Mucosa of descending colon (tissue), 3 donors: ENCODE measurements at regions not wholly inside any gene's neighbourhood (a gene's known extent, or its start where the extent isn't known, plus 50 kb on each side); places are given as distances from the start of the nearest gene placed in this dataset.

Experiments used
- ATAC-seq: fragments of 200-7000 bp; cut with Tn5 transposase; one replicate; pipeline ENCODE4 v1.9.1; 2020; ENCODE audit warnings: mild to moderate bottlenecking, moderate library complexity
- DNase-seq, 3 donors: peaks; one replicate each; pipeline ENCODE4 v3.0.0-alpha.2; 2020
- H3K36me3 ChIP-seq: fragments of 200-600 bp; one replicate; pipeline ENCODE4 v1.8.0; 2021; ENCODE audit warnings: low read depth, mild to moderate bottlenecking
- H3K4me1 ChIP-seq: fragments of 200-600 bp; one replicate; pipeline ENCODE4 v1.8.0; 2021; ENCODE audit warnings: low read depth, mild to moderate bottlenecking
- H3K4me3 ChIP-seq: fragments of 200-600 bp; one replicate; pipeline ENCODE4 v1.8.0; 2021; ENCODE audit warnings: mild to moderate bottlenecking
- H3K9me3 ChIP-seq: fragments of 200-600 bp; one replicate; pipeline ENCODE4 v1.8.0; 2021; ENCODE audit warnings: mild to moderate bottlenecking
- intact Hi-C, 2 donors: fragments of 100-400 bp; cut with DNase I in 1 of 2; cut with micrococcal nuclease in 1 of 2; formaldehyde crosslinking; loops; one replicate each; pipeline versions ENCODE4 v1.11.0 to v1.11.1; 2022; cut with DNase I, micrococcal nuclease
- TF ChIP-seq, protein P1 (sequence below): fragments of 200-600 bp; IDR thresholded peaks from one replicate; pipeline ENCODE4 v1.8.0; 2022; ENCODE audit warnings: antibody characterized with exemption, mild to moderate bottlenecking
- donor health status: DM: no; HTN: no; CAD: no; lungs with moderate emphysema.
- donor health status: DM: no; HTN: no; CAD: no.
- donor health status: DM: no; HTN: yes; CAD: no.

DNA sequence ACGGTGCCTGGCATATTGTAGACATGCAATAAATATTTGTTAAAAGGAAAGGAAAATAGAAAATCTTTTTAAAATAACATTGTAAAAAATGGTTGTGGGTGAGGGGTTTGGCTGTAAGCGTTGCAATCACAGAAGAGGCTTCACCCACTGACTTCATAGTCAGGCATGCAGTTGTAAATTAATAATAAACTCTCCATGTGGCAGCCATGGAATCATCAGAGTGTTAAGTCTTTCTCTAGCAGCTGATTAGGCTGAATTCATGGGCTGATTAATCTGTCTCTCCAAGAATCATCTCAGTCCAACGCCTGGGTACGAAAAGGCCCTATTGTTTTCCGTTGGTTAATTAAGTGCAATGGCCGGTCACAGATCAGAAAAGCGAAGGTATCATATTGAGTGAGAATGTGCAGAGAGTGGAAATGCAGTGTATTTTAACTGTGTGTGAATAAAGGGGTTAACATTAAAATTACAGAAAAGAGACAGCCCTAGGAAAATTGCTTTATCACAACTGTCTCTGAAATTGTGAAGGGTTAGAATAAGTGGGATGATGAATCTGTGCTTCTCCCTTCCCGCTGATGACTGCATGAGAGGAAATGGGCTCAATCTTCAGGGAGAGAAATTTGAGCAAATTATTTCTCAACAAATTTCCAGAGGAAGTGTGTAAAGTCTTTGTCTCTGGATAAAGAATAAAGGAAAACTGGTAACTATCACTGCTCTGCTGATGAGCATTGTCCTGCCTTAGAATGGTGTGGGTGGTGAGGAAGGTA, 269.0 kb downstream of the FAM76B start:
- H3K4me3 ChIP-seq = no peak overlapping the region
- intact Hi-C loops = no loop called here
- H3K4me1 ChIP-seq = no peaks in the 10 kb centered on the region
- H3K9me3 ChIP-seq = no peaks in the 10 kb centered on the region
- ATAC-seq (no peak), DNase-seq (no peak)
- TF ChIP-seq, protein P1, sequence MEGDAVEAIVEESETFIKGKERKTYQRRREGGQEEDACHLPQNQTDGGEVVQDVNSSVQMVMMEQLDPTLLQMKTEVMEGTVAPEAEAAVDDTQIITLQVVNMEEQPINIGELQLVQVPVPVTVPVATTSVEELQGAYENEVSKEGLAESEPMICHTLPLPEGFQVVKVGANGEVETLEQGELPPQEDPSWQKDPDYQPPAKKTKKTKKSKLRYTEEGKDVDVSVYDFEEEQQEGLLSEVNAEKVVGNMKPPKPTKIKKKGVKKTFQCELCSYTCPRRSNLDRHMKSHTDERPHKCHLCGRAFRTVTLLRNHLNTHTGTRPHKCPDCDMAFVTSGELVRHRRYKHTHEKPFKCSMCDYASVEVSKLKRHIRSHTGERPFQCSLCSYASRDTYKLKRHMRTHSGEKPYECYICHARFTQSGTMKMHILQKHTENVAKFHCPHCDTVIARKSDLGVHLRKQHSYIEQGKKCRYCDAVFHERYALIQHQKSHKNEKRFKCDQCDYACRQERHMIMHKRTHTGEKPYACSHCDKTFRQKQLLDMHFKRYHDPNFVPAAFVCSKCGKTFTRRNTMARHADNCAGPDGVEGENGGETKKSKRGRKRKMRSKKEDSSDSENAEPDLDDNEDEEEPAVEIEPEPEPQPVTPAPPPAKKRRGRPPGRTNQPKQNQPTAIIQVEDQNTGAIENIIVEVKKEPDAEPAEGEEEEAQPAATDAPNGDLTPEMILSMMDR = no peak
- no peaks in the 10 kb centered on the region for H3K36me3 ChIP-seq

DNA sequence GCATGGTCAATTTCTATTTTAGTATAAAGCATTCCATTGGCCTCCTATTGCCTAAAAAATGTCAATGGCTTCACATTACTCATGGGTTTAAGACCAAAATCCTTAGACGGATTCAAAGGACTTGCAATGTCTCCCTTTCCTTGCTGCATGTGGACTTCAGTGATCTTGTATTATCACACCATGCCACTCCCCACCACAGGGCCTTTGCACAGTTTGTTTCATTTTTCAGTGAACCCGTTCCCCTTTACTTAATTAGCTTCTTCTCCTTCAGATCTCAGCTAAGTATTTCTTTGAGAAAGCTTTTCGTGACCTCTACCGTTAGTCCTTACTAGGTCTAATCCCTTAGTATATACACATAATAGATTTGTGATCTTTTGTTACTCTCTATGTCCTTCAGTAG, 269.7 kb downstream of the FAM76B start:
- DNase-seq = no peak
- Histone ChIP-seq H3K9me3 (no peaks in the 10 kb centered on the region), H3K36me3 (no peaks in the 10 kb centered on the region), H3K4me3 (no peak overlapping the region), H3K4me1 (no peaks in the 10 kb centered on the region)
- ATAC-seq = no peak
- intact Hi-C loops = no loop called here
- TF ChIP-seq, protein P1 = no peak

DNA sequence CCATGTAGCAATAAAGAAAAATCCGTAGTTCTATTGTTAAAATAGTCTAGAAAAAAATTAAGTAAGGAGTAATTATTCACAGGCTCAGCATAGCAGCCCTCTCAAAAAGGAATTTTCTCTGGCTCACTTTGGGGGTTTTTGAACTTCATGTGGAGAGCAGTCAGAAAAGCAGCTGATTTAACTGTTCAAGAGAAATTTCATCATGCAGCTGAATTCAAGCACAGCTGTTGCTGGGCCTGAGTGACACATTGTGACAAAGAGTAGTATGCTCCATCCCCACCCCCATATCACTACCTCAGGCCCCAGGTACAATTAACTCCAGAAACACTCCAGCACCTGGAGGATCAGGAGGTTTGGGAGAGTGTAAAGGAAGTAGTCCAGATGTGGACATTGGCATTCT, 272.1 kb downstream of the FAM76B start:
- TF ChIP-seq, protein P1 = no peak
- no peak overlapping the region for H3K4me3 ChIP-seq
- no peaks in the 10 kb centered on the region for H3K36me3 ChIP-seq
- no peaks in the 10 kb centered on the region for H3K4me1 ChIP-seq
- no peak for ATAC-seq
- no peak for DNase-seq
- H3K9me3 ChIP-seq = no peaks in the 10 kb centered on the region
- intact Hi-C loops = no loop called here

DNA sequence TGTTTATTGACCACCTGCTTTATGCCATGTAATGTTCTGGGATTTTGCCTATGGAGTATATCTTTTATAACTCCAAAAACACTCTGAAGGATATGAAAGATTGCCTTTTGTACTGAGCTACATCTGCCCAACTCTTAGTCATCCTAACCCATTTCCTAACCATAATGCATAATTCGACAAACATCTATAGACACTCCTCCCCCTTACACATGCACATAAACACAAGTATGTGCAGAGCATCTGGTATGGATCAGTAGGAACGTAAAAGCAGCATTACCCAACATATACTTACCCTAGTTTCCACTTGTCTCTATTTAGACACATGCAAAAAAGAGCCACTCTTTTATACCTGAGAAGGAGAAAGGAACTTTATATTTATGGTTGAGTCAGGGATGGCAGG, 272.8 kb downstream of the FAM76B start:
- intact Hi-C loops = no loop called here
- no peak for ATAC-seq
- TF ChIP-seq, protein P1 = no peak

DNA sequence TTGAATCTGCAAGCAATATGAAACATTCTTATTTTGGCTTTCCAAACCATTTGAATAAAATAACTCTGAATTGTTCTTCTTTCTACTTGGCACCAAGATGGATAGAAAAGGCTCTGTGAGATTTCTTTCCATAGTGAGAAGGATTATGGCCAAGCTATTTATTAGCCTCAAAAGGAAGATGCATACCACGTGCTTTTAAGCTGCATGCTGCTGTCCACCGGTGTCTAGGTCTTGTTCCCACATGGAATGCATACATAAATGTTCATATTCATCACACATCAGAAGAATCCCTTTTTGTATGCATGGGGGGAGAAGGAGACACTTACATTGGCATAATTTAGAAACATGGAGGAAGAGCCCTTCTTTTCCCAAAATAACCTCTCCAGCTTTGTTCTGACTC, 273.4 kb downstream of the FAM76B start:
- H3K4me1 ChIP-seq = no peaks in the 10 kb centered on the region
- ATAC-seq (no peak), DNase-seq (no peak)
- intact Hi-C loops = no loop called here
- TF ChIP-seq, protein P1 = no peak
- no peak overlapping the region for H3K4me3 ChIP-seq
- no peaks in the 10 kb centered on the region for H3K9me3 ChIP-seq
- no peaks in the 10 kb centered on the region for H3K36me3 ChIP-seq

More for the DNA sequence above, 272.8 kb downstream of the FAM76B start:
- DNase-seq = no peak
- no peaks in the 10 kb centered on the region for H3K9me3 ChIP-seq
- no peak overlapping the region for H3K4me3 ChIP-seq
- H3K4me1 ChIP-seq = no peaks in the 10 kb centered on the region
- no peaks in the 10 kb centered on the region for H3K36me3 ChIP-seq
